AG09319 (cell line): ENCODE measurements at regions not wholly inside any gene's neighbourhood (a gene's known extent, or its start where the extent isn't known, plus 50 kb on each side); places are given as distances from the start of the nearest gene placed in this dataset.

Experiments
- DNase-seq: peaks from one replicate; pipeline ENCODE4 v3.0.0-alpha.2; 2010; ENCODE audit warnings: low read depth; ENCODE audit errors: extremely low read depth
- TF ChIP-seq, protein P1 (sequence below): IDR thresholded peaks from 2 replicates; pipeline ENCODE4 v1.5.1; 2011; ENCODE audit warnings: low read depth, mild to moderate bottlenecking, inconsistent platforms, low read length, moderate library complexity

DNA sequence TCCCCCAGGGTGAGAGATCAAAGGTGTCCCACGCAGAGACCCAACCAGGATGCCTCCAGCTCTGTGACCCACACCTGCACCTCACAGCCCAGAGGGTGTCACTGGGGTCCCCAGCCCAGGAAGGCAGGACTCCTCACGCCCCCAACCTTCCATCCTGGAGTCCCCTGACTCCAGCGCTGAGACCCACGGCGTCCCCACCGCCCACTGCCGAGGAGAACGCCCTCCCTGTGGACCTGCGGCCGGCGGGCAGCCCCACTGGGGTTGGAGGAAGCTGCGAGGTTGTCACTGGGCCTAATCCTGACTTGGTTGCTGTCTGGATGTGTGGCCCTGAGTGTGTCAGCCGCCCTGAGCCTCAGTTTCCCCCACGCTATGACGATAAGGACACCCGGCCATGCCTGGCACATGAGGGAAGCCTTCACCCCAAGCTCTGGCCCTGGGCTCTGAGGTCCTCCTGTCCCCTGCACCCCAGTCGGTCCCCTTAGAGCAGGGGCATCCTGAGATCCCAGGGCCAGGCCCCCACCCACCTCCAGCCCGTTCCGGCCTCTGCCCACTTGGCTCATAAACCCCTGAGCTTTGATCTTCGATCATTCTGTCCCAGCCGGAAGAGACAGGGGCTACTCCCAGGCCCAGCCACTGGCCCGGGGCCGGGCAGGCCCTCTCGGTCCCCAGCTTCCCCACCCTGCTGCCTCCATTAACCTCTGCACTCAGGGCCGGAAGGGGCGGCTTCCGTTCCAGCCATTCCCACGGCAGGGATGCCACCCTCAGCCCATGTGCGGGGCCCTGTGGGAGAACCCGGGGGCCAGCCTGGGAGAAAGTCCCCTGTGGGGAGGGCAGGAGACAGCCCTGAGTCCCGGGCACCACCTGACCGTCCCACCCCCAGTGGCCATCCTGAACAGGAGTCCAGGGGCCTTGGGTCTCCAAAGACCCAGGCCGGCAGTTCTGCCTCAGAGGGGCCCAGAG, 113.2 kb downstream of the MICALL2 start:
- DNase-seq, result no peak
- TF ChIP-seq, protein P1, sequence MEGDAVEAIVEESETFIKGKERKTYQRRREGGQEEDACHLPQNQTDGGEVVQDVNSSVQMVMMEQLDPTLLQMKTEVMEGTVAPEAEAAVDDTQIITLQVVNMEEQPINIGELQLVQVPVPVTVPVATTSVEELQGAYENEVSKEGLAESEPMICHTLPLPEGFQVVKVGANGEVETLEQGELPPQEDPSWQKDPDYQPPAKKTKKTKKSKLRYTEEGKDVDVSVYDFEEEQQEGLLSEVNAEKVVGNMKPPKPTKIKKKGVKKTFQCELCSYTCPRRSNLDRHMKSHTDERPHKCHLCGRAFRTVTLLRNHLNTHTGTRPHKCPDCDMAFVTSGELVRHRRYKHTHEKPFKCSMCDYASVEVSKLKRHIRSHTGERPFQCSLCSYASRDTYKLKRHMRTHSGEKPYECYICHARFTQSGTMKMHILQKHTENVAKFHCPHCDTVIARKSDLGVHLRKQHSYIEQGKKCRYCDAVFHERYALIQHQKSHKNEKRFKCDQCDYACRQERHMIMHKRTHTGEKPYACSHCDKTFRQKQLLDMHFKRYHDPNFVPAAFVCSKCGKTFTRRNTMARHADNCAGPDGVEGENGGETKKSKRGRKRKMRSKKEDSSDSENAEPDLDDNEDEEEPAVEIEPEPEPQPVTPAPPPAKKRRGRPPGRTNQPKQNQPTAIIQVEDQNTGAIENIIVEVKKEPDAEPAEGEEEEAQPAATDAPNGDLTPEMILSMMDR, result no peak

DNA sequence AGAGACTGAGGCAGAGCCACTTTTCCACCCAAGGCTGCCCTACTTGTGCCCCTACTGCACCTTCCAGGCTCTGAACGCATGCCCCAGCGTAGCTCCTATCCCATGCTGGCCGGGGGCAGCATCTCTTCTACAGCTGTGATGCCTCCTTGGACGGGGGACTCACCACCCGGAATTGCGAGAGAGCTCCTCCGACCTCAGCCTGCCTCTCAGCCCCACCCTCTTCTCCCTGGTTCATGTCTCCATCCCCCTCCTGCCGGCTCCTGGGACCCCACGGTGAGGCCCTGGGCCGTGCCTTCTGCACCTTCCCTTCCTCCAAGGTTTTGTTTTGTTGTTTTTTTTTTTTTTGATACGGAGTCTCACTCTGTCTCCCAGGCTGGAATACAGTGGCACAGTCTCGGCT, 112.4 kb downstream of the MICALL2 start:
- DNase-seq, result no peak
- TF ChIP-seq, protein P1, result no peak

DNA sequence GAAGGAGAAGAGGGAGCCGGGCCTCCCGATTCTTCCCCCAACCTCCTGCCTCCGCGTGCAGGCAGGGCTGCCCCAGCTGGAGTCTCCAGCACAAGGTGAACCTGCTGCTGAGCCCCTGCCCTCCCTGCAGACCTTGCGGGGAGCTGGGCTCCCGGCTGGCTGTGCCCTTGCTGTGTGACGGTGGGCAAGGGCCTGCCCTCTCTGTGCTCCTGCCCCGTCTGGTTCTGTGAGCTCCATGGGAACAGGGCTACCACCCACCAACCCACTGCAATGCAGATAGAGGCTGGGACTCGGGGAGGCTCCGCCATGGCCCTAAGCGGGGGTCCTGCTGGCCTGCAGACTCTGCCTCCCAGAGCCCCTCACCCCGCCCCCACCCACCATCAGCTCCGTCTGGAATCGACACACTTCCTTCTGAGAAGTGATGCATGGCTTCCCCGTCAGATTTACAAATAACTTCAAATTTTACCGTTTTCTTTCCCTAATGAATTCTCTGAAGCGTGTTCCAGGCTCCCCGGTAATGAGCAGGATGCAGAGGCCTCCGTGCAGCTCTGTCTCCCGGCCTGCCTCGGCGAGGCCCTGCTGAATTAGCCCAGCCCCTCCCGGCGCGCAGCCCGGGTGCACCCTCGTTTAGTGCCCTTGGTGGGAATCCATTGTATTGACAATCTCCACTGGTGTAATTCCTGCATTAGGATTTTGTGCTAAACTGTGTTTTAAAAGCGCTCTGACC, 111.0 kb downstream of the MICALL2 start:
- TF ChIP-seq, protein P1, result no peak
- no peak for DNase-seq

DNA sequence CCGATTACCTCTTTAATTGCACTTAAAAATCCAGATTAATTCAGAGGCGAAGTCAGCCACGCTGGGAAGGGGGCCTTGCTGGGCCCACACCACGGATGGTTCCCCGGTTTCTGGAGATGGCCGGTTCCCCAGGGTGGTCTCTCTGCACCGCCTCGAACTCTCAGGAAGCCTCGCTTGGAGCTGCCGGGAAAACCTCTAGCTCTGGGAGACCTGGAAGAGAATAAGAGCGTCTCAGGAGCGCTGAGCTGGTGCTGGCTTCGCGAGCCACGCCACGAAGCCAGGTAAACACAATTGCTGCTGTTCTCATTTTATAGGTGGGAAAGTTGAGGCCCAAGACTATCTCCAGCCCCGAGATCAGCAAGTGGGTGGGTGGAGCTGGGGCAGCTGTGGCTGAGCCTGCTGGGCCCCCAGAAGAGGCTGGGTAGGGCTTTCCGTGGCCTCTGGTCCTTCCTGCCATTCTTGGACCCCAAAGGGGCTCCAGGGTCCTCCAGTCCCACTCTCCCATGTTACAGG, 110.4 kb downstream of the MICALL2 start:
- TF ChIP-seq, protein P1, result no peak
- no peak for DNase-seq

DNA sequence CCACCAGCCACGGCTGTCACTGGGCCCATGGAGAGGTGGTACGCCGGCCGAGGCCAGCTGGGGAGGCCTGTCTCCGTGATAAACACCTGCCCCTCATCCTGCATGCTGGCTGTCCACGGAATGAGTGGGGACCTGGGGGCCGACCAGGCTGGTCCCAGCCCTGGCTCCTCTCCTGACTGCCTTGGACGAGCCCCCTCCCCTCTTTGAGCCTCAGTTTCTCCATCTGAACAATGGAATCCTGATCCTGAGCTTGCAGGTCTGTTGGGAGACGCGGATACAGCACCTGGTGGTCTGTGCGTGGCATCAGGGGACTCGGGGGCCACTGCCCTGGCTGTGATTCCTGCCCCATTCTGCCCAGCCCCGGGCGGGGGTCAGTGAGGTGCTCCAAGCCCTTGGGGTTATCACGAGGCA, 109.9 kb downstream of the MICALL2 start:
- TF ChIP-seq, protein P1, result no peak
- DNase-seq, result no peak

DNA sequence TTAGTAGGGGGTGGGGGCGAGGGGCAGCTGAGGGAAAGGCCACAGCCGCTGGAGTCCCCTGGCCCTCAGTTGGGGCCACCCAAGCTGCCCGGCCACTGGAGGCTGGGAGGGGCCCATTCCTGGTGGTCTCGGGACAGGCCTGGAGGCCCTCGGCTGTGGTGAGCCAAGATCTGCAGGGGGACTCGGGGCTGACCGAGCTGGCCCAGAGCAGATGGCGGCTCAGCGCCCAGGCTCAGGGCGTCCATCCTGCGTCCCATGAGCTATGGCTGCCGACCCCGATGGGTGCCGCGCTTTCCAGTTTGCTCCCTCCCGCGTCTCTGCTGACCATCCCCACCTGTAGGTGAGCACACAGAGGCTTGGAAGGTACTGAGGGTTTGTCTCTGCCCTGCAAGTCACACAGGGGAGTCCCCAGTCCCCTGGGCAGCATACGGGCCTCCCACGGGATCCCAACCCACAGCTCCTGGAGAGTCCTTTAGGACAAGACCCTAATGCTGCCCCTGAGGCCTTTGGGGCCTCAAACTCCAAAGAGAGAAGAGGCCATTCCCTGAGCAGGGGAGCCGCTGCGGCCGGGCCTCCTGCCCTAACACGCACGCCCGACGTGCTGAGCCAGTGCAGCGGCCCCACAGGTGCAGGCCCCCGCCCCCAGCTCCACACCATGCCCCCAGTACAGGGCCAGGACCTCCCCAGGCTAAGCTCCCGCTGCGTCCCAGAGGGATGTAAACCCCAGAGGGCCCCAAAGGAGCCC, 107.2 kb downstream of the MICALL2 start:
- DNase-seq, result no peak
- TF ChIP-seq, protein P1, result no peak
